GM11168 (cell line): ENCODE measurements at regions not wholly inside any gene's neighbourhood (a gene's known extent, or its start where the extent isn't known, plus 50 kb on each side); places are given as distances from the start of the nearest gene placed in this dataset.

Experiments used
- in situ Hi-C: fragments of 300-500 bp; cut with MboI; formaldehyde crosslinking; loops from one replicate; pipeline ENCODE4 v1.12.0; 2022; ENCODE audit warnings: low sequenced_read_pairs; ENCODE audit not compliant: unreplicated experiment

GRCh38 chr6:97867177-97867576, 584.2 kb upstream of the MMS22L start:
- in situ Hi-C loops: no loop called here

DNA sequence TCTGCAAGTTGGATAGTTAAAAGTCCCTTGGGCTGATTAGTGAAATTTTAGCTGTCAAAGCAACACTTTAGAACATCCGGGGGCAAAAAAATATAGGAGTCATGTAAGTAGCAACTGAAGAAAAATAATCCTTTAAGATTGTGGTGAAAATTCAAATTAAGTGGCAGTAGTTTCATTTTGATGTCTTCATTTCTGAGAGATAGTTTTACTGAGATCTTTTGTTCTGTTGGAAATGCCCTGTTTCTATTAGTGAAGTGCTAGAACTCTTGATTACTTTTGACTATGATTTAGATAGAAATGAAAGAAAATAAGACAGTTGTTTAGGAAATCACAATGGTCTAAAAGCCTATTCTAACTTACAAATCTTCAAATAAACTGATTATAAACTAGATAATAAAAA, 587.3 kb upstream of the MMS22L start:
- in situ Hi-C loops: no loop called here

DNA sequence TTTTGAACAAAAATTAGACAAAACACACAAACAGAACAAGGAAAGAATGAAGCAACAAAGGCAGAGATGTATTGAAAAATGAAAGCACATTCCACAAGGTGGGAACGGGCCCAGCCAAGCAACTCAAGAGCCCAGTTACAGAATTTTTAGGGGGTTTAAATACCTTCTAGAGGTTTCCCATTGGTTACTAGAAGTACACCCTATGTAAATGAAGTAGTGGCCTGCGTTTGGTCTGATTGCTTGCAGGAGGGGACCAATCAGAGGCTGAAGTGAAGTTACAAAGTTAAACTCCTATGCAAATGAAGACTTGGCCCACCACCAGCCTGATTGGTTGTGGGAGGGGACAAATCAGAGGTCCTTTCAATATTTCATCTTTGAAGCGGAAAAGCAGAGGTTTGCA, 593.7 kb upstream of the MMS22L start:
- in situ Hi-C loops: no loop called here

DNA sequence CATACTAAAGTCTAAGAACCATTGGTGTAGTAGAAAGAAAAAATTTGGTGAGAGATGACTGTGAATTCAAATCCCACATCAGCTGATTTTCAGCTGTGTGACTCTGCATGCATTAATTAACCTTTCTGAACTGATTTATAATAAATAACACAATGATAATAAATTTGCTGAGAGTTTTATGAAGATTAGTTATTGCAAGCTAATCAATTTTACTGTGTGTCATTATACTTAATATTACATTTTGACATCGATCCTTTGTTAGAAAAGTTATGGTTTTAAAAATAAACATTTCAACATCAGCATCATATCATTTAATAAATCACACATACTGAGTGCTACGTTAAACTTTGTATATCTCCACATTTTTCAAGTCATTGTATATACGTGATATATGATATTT, 599.7 kb upstream of the MMS22L start:
- in situ Hi-C loops: no loop called here

DNA sequence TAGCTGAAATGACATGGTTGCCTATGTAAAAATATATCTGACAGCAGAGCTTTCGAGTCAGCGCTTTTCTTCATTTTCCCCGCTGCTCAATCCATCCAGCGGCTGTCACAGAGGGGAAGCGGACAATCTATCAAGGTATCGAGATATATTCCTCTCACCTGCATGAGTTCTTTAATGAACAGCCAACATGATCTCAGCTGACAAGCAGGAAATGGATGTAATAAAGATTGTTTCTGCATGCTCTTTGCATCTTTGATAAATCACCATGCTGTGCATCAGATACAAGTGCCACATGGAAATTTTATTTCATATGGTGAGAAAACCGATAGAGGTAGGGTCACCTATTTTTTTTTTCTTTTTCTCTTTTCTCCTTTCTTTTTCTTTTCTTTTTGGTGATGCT, 602.3 kb upstream of the MMS22L start:
- in situ Hi-C loops: no loop called here

- in situ Hi-C loops: no loop called here
Measured at GRCh38 chr6:97885828-97886227, 602.8 kb upstream of the MMS22L start.

- in situ Hi-C loops: no loop called here
Measured at GRCh38 chr6:97901531-97901930, 618.5 kb upstream of the MMS22L start.

- in situ Hi-C loops: no loop called here
Measured at GRCh38 chr6:97909380-97909779, 626.4 kb upstream of the MMS22L start.

- in situ Hi-C loops: no loop called here
Measured at GRCh38 chr6:97913721-97914120, 630.7 kb upstream of the MMS22L start.

- in situ Hi-C loops: no loop called here
Measured at GRCh38 chr6:97914912-97915311, 631.9 kb upstream of the MMS22L start.

DNA sequence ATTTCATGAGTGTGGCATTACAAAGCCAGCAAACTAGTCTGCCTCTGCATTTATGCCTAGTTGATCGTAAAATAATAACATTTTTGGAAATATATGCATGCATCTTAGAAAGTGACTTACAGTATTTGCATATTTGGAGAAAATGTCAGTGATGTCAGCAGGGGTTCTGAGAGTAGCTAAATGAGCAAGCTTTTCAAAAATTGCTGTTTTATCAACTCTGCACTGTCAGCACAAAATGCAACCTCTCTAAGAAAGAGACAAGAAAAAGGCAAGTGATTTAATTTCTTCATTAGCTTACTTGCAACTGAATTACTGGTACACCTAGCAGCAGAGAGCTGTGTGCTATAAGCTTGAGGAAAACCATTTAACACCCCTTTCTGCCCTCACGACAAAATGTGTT, 632.5 kb upstream of the MMS22L start:
- in situ Hi-C loops: no loop called here

GRCh38 chr6:97917369-97917768, 634.4 kb upstream of the MMS22L start:
- in situ Hi-C loops: no loop called here

GRCh38 chr6:97919046-97919445, 636.0 kb upstream of the MMS22L start:
- in situ Hi-C loops: no loop called here

GRCh38 chr6:97919631-97920030, 636.6 kb upstream of the MMS22L start:
- in situ Hi-C loops: no loop called here

DNA sequence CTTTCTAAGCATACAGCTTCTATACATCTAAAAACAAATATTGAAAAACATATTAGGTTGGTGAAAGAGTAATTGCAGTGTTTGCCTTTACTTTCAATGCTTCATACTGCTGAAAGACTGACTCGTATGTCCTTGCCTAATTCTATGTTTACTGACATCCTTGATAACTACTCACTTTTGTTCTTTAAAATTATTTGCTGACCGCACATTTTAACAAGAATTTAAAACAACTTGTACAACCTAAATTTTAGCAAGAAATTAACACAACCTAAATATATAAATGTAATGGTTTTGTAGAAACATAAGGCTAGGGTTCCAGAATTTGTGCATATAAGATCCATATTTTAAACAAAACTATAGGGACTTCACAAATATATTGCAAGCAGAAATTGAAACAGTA, 640.2 kb upstream of the MMS22L start:
- in situ Hi-C loops: no loop called here

GRCh38 chr6:97925504-97925903, 642.5 kb upstream of the MMS22L start:
- in situ Hi-C loops: no loop called here

DNA sequence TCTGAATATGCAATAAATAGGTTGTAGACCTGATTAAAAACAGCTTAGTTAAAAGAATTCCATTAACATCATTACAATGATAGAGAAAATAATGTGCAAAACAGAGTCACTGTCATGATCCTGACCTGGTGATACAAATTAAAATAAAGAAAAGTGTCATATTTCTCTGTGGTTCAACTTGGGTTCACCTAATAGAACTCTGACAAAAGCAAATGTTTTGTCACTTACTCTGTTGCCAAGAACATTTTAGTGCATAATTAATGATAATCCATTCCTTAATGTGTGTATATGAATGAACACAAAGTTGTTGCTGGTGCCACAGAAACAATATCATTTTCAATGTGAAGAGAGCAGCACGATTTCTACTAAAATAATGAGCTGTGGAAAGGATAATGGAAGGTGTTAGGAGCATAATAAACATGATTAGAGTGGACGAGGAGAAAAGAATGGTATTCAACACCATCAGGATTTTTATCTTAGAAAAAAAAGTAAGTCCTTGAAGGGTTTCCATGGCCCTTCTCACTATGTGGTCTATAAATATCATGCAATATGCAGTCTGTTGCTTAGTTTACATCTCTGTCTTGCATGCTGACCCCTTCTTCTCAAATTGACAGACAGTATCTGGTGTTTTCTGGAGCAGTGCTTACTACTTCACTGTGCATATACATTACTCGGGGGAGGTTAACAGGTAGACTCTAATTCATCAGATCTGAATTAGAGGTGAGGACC, 656.6 kb upstream of the MMS22L start:
- in situ Hi-C loops: no loop called here

- in situ Hi-C loops: no loop called here
Measured at GRCh38 chr6:97947841-97948240, 664.8 kb upstream of the MMS22L start.

DNA sequence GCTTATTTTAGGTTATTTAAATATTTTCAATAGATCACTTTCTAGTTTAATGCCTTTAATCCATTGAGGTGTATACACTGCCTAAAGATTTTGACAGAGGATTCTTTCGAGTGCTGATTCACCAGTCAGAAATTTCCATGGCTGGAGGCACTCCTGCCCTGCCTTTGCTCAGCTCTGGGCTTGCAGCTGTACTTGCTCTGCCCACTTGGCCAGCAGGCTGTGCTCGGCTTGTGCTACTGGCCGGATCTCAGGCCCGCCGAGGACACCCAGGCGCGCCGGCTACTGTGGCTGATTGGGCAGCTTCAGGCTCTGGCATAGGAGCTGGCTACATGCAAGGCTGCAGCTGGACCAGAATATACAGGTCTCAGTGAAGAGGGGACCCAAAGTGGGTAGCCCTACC, 675.1 kb upstream of the MMS22L start:
- in situ Hi-C loops: no loop called here

- in situ Hi-C loops: no loop called here
Measured at GRCh38 chr6:97963193-97963592, 680.2 kb upstream of the MMS22L start.

GRCh38 chr6:97969065-97969464, 686.0 kb upstream of the MMS22L start:
- in situ Hi-C loops: no loop called here

GRCh38 chr6:97977084-97977483, 694.1 kb upstream of the MMS22L start:
- in situ Hi-C loops: no loop called here

DNA sequence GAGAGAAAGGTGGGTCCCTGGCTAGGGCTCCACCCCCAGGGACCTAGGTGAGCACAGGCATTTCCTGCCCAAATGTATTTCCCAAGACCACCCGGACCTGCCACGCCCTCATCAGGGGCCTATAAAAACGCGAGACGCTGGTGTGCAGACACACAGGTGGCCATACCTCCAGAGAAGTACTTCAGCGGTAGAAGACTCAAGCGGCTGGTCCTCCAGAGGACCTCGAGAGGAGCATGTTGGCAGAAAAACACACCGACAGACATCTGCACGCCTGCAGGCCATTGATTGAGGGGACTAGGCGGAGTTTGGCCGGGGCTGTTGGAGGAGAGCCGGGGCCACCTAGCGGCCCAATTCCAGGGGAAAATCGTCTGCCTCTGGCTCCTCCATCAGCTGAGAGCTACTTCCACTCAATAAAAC, 695.8 kb upstream of the MMS22L start:
- in situ Hi-C loops: no loop called here
